HG03064 (cell line): ENCODE measurements at regions not wholly inside any gene's neighbourhood (a gene's known extent, or its start where the extent isn't known, plus 50 kb on each side); places are given as distances from the start of the nearest gene placed in this dataset.

ENCODE experiments used
- ATAC-seq: cut with Tn5 transposase; IDR thresholded peaks from one replicate; pipeline ENCODE4 v1.9.1; 2021; ENCODE audit warnings: low read depth; ENCODE audit not compliant: unreplicated experiment

- ATAC-seq: no peak
These were observed 618.2 kb downstream of the METTL15 start for GRCh38 chr11:28726432-28726831.

DNA sequence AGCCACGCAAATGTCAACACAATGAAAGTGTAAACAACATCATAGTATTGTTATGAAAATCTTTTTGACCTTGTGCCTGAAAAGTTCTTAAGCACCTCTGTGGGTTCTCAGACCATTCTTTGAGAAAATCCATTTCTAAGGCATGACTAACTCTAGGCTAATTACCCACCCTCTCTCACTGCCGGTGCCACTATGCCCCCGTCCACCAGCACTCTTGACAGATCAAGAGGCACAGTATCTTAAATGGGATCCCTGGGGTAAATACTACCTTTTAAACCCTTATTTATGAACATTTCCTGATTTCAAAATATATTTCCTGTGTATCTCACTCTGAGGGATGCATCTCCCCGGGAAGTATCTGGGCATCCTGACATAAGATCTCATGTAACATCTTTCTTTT, 607.5 kb downstream of the METTL15 start:
- ATAC-seq: no peak

- ATAC-seq: no peak
These were observed 605.7 kb downstream of the METTL15 start for GRCh38 chr11:28713850-28714249.

DNA sequence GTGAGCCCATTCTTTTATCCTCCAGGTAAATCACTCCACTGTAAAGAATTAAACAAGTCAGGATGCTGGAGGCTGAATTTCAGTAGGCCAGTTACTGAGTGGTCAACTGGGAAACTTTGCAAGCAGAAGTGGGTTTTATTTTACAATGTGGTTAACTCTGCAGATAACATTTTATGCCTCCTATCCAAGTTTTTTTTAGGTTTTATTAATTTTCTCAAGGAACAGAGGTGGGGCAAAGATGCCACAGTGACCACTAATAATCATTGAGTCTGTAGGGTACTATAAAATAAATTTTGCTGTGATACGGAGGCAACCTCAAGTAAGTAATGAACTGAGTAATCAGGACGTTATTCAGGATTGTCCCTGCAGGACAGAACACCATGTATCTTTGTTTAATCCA, 599.9 kb downstream of the METTL15 start:
- ATAC-seq: no peak

DNA sequence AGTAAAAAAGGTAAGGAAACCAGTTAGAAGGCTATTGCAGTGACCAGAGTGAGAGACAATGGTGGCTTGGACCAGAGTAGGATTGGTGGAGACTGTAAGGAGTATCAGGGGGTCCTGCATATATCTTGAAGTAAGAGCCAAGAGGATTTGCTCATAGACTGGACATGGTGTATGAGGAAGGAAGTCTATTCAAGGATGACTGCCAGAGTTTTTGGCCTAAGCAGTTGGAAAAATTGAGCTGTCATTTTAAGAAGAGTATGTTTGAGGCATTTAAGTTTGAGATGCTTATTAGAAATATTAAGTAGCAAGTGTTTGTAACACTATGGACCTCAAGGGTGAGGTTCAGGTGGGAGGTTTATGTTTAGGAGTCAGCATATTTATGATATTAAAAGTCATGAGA, 596.6 kb downstream of the METTL15 start:
- ATAC-seq: no peak

- ATAC-seq: no peak
These were observed 595.2 kb downstream of the METTL15 start for GRCh38 chr11:28703371-28703770.

GRCh38 chr11:28702871-28703270, 594.7 kb downstream of the METTL15 start:
- ATAC-seq: no peak

- ATAC-seq: no peak
These were observed 594.2 kb downstream of the METTL15 start for GRCh38 chr11:28702450-28702790.

DNA sequence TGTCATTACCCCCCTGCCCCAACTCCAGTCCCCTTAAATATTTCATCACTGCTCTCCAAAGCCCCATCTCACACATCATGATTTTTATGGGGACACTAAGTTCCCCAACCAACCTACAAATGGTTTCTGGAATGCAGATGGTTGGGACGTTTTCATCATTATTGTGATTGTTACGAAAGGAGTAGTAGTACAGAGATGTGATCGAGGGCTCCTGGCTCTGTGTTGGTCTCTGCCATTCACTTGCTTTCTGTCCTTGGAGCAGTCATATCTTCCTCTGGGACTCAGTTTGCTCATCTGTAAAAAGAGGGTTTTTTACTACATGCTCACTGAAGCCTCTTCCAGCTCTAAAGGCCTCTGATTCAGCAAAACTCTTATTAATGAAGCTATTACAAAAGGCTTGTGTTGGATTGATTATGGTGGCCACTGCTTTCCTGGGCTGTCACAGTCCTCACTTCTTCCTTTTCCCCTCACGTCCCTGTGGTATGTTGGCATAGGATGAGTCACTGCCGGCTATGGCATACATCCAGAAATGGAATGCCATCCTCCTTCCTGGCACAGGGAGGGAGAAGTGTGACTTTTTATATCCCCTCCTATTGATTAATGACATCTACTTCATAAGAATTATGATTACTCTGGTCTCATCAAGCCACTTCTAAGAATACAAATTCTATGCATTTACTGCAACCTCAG, 593.7 kb downstream of the METTL15 start:
- ATAC-seq: no peak

- ATAC-seq: no peak
These were observed 591.5 kb downstream of the METTL15 start for GRCh38 chr11:28699701-28700100.

- ATAC-seq: no peak
These were observed 590.0 kb downstream of the METTL15 start for GRCh38 chr11:28697920-28698827.

DNA sequence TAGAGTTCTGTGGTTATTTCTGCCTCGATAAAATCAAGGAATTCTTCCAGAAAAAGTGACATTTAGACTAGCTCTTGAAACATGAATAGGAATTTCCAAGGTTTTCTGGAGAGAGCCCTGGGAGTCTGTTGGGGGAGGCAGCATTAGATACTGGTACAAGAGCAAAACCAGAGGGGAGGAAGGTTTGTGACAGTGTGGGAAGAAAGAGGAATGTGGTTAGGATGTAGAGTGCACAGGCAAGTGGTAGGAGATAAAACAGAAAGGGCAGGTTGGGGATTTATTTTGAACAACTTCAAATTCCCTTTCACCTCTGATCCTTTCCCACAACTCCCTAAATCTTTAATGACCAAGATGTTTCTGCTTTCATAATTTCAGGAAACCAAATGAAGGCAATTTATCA, 588.4 kb downstream of the METTL15 start:
- no peak for ATAC-seq

DNA sequence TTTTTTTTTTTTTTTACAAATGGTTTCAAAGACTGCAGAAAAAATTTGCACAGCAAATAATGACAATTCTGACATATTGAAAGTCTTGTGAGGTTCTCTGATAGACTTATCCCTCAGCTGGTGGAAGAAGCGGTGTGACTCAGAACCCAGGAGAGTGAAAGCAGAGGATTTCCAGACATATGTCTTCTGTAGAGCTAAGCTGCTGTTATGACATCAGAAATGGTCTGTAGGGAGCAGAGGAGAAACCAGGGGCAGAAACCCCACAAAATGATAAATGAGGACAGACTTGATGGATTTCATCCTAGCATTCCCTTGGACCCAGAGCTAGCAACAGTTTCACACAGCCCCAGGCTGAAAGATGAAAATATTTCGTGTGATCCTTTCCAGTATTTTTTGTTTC, 582.6 kb downstream of the METTL15 start:
- ATAC-seq: no peak

DNA sequence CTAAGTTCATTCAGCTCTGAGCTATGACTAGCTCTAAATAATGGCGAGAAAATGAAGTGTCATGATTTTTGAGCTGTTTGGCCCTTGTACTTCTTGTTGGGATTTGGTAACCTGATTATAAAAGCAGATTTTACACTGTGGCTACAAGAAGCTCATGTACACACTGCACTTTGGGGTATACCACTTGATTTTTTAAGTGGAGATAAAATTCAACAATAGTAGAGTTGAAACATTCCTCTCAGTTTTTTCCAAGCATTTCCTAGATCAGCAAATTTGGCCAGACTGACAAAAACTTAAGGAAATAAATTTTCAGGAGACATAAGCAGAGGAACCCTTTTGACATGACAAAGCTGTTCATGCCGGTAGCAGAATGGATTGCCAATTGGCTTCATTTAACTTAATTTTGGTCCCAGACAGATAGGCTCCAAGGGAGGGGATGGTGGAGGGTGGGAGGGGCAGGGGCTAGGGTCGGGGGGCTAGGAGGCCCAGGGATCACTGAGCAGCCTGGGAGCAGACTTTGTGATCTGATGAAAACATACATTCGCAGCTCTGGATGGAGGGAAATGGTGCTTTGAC, 575.9 kb downstream of the METTL15 start:
- no peak for ATAC-seq

GRCh38 chr11:28679795-28680468, 571.7 kb downstream of the METTL15 start:
- no peak for ATAC-seq

DNA sequence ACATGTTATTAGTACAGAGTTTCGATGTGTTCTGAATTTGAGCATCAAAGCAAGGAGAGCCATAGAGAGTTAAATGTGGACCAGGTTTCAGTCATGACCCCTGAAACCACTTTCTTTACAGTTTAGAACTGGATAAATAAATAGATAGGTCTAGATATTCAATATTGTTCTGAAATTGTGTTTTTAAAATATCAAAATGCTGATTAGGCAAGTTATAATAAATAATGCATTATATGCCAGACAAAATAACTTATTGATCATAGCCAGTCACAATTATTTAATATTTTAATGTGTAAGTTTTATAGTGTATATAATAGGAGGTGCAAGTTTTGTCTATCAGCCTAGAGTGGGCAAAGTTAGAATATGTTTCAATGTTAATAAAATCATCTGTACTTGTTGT, 569.5 kb downstream of the METTL15 start:
- no peak for ATAC-seq

GRCh38 chr11:28675183-28675582, 567.0 kb downstream of the METTL15 start:
- no peak for ATAC-seq

DNA sequence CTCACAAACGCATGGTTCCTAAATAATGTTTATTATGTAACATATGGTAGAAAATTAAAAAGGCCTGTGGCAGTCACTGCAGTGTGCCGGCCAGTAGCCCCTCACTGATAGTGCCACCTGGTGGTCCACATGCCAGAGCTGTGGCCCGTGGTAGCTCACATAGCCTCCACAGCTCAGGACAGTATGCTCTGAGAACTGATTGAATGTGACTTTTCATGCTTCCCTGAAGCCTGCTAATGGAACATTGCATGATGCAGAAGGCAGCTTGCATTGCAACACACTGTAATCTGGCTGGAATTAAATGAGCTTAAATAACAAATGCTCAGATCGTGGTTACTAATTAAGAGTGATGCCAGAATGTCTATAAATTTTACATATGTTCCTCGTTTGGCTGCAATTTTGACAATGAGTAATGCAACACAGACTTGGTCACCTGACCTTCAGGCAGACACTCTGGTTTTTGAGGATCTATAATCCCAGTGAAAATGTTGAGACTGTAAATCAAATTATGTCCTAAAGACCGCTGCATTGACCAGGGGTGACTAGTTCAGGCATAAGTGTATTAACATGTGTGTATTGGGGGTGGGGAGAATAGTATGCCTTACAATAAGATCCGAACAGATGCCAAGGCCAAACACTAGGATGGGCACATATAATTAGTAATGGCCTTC, 566.4 kb downstream of the METTL15 start:
- no peak for ATAC-seq

DNA sequence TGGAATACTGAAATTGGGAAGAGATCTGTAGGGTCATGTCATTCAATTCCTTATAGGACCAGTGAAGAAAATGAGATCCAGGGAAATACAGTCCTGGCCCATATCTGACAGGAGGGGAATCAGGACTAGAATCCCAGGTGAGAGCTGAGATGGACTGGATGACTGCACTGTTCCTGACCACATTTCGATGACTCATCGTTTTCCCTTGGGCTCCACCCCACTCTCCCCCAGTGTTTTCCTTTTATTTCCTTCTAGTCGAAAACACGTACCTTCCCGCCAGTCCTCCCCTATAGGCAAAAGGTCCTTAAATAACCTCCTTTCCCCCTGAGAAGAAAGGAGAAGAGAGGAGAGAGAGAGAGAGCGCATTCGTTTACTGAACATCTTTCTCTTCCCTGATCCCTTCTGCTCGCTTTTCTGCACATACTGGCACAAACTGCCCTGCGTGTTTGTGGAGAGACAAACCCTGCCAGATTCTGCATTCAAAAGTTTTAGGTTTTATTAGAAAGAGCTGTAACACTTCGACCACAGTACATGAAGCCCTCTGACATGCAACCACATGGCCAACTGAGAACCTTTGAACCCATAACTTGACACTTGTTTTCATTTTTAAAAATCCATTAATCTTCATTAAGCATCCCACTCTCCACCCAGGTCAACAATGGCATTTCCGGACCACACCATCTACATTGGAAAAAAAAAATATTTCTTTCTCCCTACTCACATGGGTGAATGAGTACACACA, 565.7 kb downstream of the METTL15 start:
- no peak for ATAC-seq

GRCh38 chr11:28671274-28671673, 563.1 kb downstream of the METTL15 start:
- no peak for ATAC-seq
